H1 (cell line): ENCODE measurements at regions not wholly inside any gene's neighbourhood (a gene's known extent, or its start where the extent isn't known, plus 50 kb on each side); places are given as distances from the start of the nearest gene placed in this dataset.
"Not testable (repeated sequence)": the region's sequence is repeated elsewhere in the genome, so short reads cannot be mapped to it uniquely, and the experiment has no call there.

ENCODE experiments used
- CTCF ChIA-PET: fragments of 300-600 bp; sonication (Branson Sonifier 250); formaldehyde crosslinking; loops from one replicate; lab custom pipeline; 2021; ENCODE audit not compliant: partially characterized antibody; lab: Charles Lee
- POLR2A ChIA-PET: fragments of 300-600 bp; sonication (Branson Sonifier 250); formaldehyde crosslinking; loops from one replicate; lab custom pipeline; 2021; ENCODE audit warnings: inconsistent platforms; ENCODE audit not compliant: partially characterized antibody; lab: Charles Lee
- DNase-seq, 2 experiments: peaks; one replicate each; pipeline versions ENCODE4 v3.0.0 to v3.0.0-alpha.2; 2010 to 2022; ENCODE audit warnings: low spot score in 2 of 2, low read depth in 1 of 2, mixed read lengths in 1 of 2
- FAIRE-seq: peaks from 2 replicates; lab custom pipeline; 2011; peaks lifted over from hg19 to GRCh38; lab: Jason Lieb, UNC
- H2AFZ ChIP-seq: 2 replicates; pipeline ENCODE4 v1.8.1; 2012; ENCODE audit warnings: low read length, inconsistent platforms
- H2AK5ac ChIP-seq: 2 replicates; pipeline ENCODE4 v1.6.1; 2013; ENCODE audit warnings: low read depth, low read length
- H2BK120ac ChIP-seq: replicated peaks from 2 replicates; pipeline ENCODE3; 2013; ENCODE audit warnings: low read depth, low read length, inconsistent platforms
- H2BK12ac ChIP-seq: 2 replicates; pipeline ENCODE4 v1.6.1; 2013; ENCODE audit warnings: low read depth, low read length
- H2BK15ac ChIP-seq: 2 replicates; pipeline ENCODE4 v1.6.1; 2013; ENCODE audit warnings: low read length
- H2BK20ac ChIP-seq: 2 replicates; pipeline ENCODE4 v1.6.1; 2013; ENCODE audit warnings: low read length
- H2BK5ac ChIP-seq: 2 replicates; pipeline ENCODE4 v1.6.1; 2013; ENCODE audit warnings: low read depth, low read length
- H3K14ac ChIP-seq: 2 replicates; pipeline ENCODE4 v1.6.1; 2013; ENCODE audit warnings: inconsistent platforms; ENCODE audit not compliant: insufficient read length
- H3K18ac ChIP-seq: 2 replicates; pipeline ENCODE4 v1.6.1; 2013; ENCODE audit warnings: low read length; ENCODE audit errors: extremely low read depth
- H3K23ac ChIP-seq: 2 replicates; pipeline ENCODE4 v1.6.1; 2013; ENCODE audit warnings: inconsistent platforms; ENCODE audit not compliant: insufficient read length
- H3K23me2 ChIP-seq: 2 replicates; pipeline ENCODE4 v1.6.1; 2013; ENCODE audit warnings: low read depth, low read length
- H3K27ac ChIP-seq: 2 replicates; pipeline ENCODE4 v1.6.1; 2011; ENCODE audit warnings: low read depth, low read length, inconsistent platforms
- H3K27me3 ChIP-seq, 4 experiments: replicated peaks in 1 of 4; 1 replicate in 1 of 4; 2 replicates in 3 of 4; pipeline versions ENCODE4 v1.6.1 to v1.8.1; 2011 to 2013; ENCODE audit warnings: low read length in 3 of 4, mild to moderate bottlenecking in 3 of 4, inconsistent platforms in 2 of 4, mixed read lengths in 2 of 4, moderate library complexity in 1 of 4; ENCODE audit not compliant: control insufficient read depth in 3 of 4, insufficient read depth in 3 of 4; ENCODE audit errors: extremely low read depth in 1 of 4
- H3K36me3 ChIP-seq, 4 experiments: 2 replicates each; pipeline versions ENCODE4 v1.6.1 to v1.8.1; 2011 to 2013; ENCODE audit warnings: mild to moderate bottlenecking in 4 of 4, low read length in 3 of 4, moderate library complexity in 2 of 4, control low read depth in 1 of 4, inconsistent platforms in 1 of 4; ENCODE audit not compliant: insufficient read depth in 4 of 4, control insufficient read depth in 2 of 4
- H3K4ac ChIP-seq: replicated peaks from 2 replicates; pipeline ENCODE3; 2013; ENCODE audit warnings: low read length, low read depth, mixed read lengths, inconsistent platforms; ENCODE audit not compliant: insufficient read length
- H3K4me1 ChIP-seq, 4 experiments: replicated peaks in 1 of 4; 1 replicate in 1 of 4; 2 replicates in 3 of 4; pipeline versions ENCODE4 v1.6.1 to v1.8.1; 2011 to 2013; ENCODE audit warnings: low read length in 3 of 4, inconsistent platforms in 2 of 4, mixed read lengths in 1 of 4; ENCODE audit not compliant: insufficient read depth in 4 of 4, control insufficient read depth in 3 of 4
- H3K4me2 ChIP-seq, 2 experiments: 2 replicates each; pipeline versions ENCODE4 v1.6.1 to v1.8.1; 2011 to 2013; ENCODE audit warnings: low read depth in 2 of 2, low read length in 2 of 2, control low read depth in 1 of 2, inconsistent platforms in 1 of 2, mild to moderate bottlenecking in 1 of 2; ENCODE audit not compliant: insufficient read depth in 1 of 2
- H3K4me3 ChIP-seq, 4 experiments: fragments of 200-600, 300-600 bp in 1 of 4; sonication (generic), shearing (Covaris generic), sonication (Bioruptor Twin) in 1 of 4; 2 replicates each; pipeline versions ENCODE4 v1.5.1 to v1.8.1; 2011 to 2016; ENCODE audit warnings: low read length in 4 of 4, low read depth in 3 of 4, control low read depth in 2 of 4, inconsistent platforms in 2 of 4, mild to moderate bottlenecking in 2 of 4, mixed read lengths in 1 of 4, moderate library complexity in 1 of 4; ENCODE audit not compliant: insufficient read depth in 2 of 4; ENCODE audit errors: extremely low read depth in 1 of 4
- H3K56ac ChIP-seq: replicated peaks from 2 replicates; pipeline ENCODE3; 2013; ENCODE audit warnings: low read depth, mild to moderate bottlenecking, mixed read lengths, low read length, inconsistent platforms; ENCODE audit not compliant: insufficient read length
- H3K79me1 ChIP-seq: 2 replicates; pipeline ENCODE4 v1.6.1; 2013; ENCODE audit warnings: low read depth, low read length, control low read depth
- H3K79me2 ChIP-seq, 2 experiments: 2 replicates each; pipeline versions ENCODE4 v1.6.1 to v1.8.1; 2012 to 2013; ENCODE audit warnings: low read length in 2 of 2, mild to moderate bottlenecking in 2 of 2, inconsistent platforms in 1 of 2; ENCODE audit not compliant: insufficient read depth in 2 of 2, control insufficient read depth in 1 of 2
- H3K9ac ChIP-seq, 4 experiments: replicated peaks in 1 of 4; 1 replicate in 1 of 4; 2 replicates in 3 of 4; pipeline versions ENCODE4 v1.6.1 to v1.8.1; 2011 to 2013; ENCODE audit warnings: low read depth in 3 of 4, low read length in 3 of 4, control low read depth in 2 of 4, mild to moderate bottlenecking in 2 of 4, moderate library complexity in 2 of 4, inconsistent platforms in 1 of 4; ENCODE audit errors: extremely low read depth in 1 of 4
- H3K9me3 ChIP-seq, 2 experiments: 2 replicates each; pipeline versions ENCODE4 v1.6.1 to v1.8.1; 2012 to 2013; ENCODE audit warnings: mild to moderate bottlenecking in 2 of 2, moderate library complexity in 2 of 2, control low read depth in 1 of 2, inconsistent platforms in 1 of 2, low read depth in 1 of 2, low read length in 1 of 2, mixed read lengths in 1 of 2; ENCODE audit not compliant: insufficient read depth in 2 of 2
- H4K20me1 ChIP-seq, 2 experiments: replicated peaks in 1 of 2; 2 replicates each; pipeline versions ENCODE3 to v1.8.1; 2011 to 2013; ENCODE audit warnings: inconsistent platforms in 2 of 2, low read length in 2 of 2, mild to moderate bottlenecking in 1 of 2; ENCODE audit not compliant: insufficient read depth in 2 of 2, control insufficient read depth in 1 of 2
- H4K5ac ChIP-seq: 2 replicates; pipeline ENCODE4 v1.6.1; 2013; ENCODE audit warnings: low read length, low read depth, mixed read lengths, inconsistent platforms; ENCODE audit not compliant: insufficient read length
- H4K8ac ChIP-seq: 2 replicates; pipeline ENCODE4 v1.8.0; 2013; ENCODE audit warnings: mild to moderate bottlenecking, moderate library complexity, low read length, inconsistent platforms; ENCODE audit not compliant: insufficient read depth; ENCODE audit errors: extremely low read depth
- H4K91ac ChIP-seq: replicated peaks from 2 replicates; pipeline ENCODE3; 2013; ENCODE audit warnings: low read length, mixed read lengths, inconsistent platforms; ENCODE audit not compliant: insufficient read length
- WGBS, 2 experiments: shearing (Covaris generic) in 1 of 2; methylation state at CpG; one replicate each; pipeline versions ENCODE4 v1.1.6 to v1.1.7; 2013 to 2015; ENCODE audit warnings: low lambda C conversion rate in 2 of 2, mixed read lengths in 2 of 2, inconsistent platforms in 1 of 2, low coverage in 1 of 2, missing lambda C conversion rate in 1 of 2; ENCODE audit not compliant: insufficient replicate concordance in 2 of 2, insufficient coverage in 1 of 2, insufficient read length in 1 of 2; ENCODE audit errors: extremely low coverage in 1 of 2, missing lambda C conversion rate in 1 of 2; 5-methylcytosine and 5-hydroxymethylcytosine counted together

GRCh38 chr11:70600911-70601415, 202.6 kb downstream of the CTTN start:
- WGBS, 2 experiments = 85% methylated on average over 7 of the region's 7 CpGs; no CpG with 5 or more reads in 1 of the 2 experiments
- DNase-seq = not testable (repeated sequence)

More at GRCh38 chr11:70600911-70601415, 202.6 kb downstream of the CTTN start:
- not testable (repeated sequence) for H2BK120ac ChIP-seq, H3K79me1 ChIP-seq, H3K4me3 ChIP-seq, H3K14ac ChIP-seq, H3K23ac ChIP-seq, H3K18ac ChIP-seq, H3K9me3 ChIP-seq, H4K20me1 ChIP-seq, H2AK5ac ChIP-seq, H4K91ac ChIP-seq, H3K9ac ChIP-seq, FAIRE-seq, H2BK15ac ChIP-seq, H2AFZ ChIP-seq, H3K36me3 ChIP-seq, H3K27ac ChIP-seq, H3K23me2 ChIP-seq, H2BK5ac ChIP-seq, H4K8ac ChIP-seq, H2BK12ac ChIP-seq, H3K79me2 ChIP-seq, H2BK20ac ChIP-seq, H3K27me3 ChIP-seq, H3K4ac ChIP-seq, H3K4me2 ChIP-seq, H4K5ac ChIP-seq, H3K56ac ChIP-seq
- ChIA-PET POLR2A (interaction anchor here (0.9 kb wide), 1 partner anchor 12 kb away, joined by 3 read pairs; no protein-coding TSS in a partner anchor), CTCF (interaction anchor here (0.6 to 3.1 kb wide), 8 partner anchors 8 to 796 kb away, joined by 3 to 11 read pairs (median 3); no protein-coding TSS in a partner anchor)
- H3K4me1 ChIP-seq = peaks cover 0 to 12% (median 4%) of the 10 kb centered on the region in 4 experiments; a peak in 5 of 7 replicates
